K562 (cell line): ENCODE measurements at regions not wholly inside any gene's neighbourhood (a gene's known extent, or its start where the extent isn't known, plus 50 kb on each side); places are given as distances from the start of the nearest gene placed in this dataset.
A peak's percentile ranks its signal among the peaks of the same experiment; 100 is the strongest.

Source experiments
- ATAC-seq: fragments of 200-7000 bp; cut with Tn5 transposase; 3 replicates; pipeline ENCODE4 v1.9.1; 2020; ENCODE audit warnings: moderate library complexity
- BruUV-seq: library from RNA; stranded (reverse); fragments of 400-500 nt; replicated peaks from 2 replicates; lab custom pipeline; 2021; lab: Mats Ljungman, UMichigan
- CTCF ChIA-PET: fragments of 300-600 bp; formaldehyde crosslinking; extraction: SDS; loops from one replicate; lab custom pipeline; 2021; ENCODE audit warnings: low intra/inter-chr PET ratio; lab: Yijun Ruan, JAX
- POLR2A ChIA-PET: fragments of 300-600, 350-650 bp; sonication (Branson Sonifier 250); formaldehyde crosslinking; extraction: SDS; loops from one replicate; lab custom pipeline; 2021; ENCODE audit warnings: antibody characterized with exemption, inconsistent platforms; lab: Yijun Ruan, JAX
- DNase-seq, 4 experiments: peaks; one replicate each; pipeline versions ENCODE4 v3.0.0 to v3.0.0-alpha.2; 2011 to 2018; ENCODE audit warnings: low spot score in 3 of 4, mixed read lengths in 3 of 4; ENCODE audit errors: extremely low read depth in 1 of 4
- FAIRE-seq: peaks from 2 replicates; lab custom pipeline; 2011; peaks lifted over from hg19 to GRCh38; lab: Jason Lieb, UNC
- H2AFZ ChIP-seq: 2 replicates; pipeline ENCODE4 v1.6.0; 2011; ENCODE audit warnings: low read depth, low read length, control low read depth, inconsistent platforms
- H3K27ac ChIP-seq: fragments of 200-600 bp; 3 replicates; pipeline ENCODE4 v1.8.0; 2011; ENCODE audit warnings: low read depth, mild to moderate bottlenecking, control low read depth, inconsistent platforms, low read length, moderate library complexity, mixed read lengths; ENCODE audit errors: extremely low read depth
- H3K27me3 ChIP-seq, 2 experiments: fragments of 300-600 bp in 1 of 2; 2 replicates in 1 of 2; 3 replicates in 1 of 2; pipeline versions ENCODE4 v1.6.0 to v1.8.0; 2011; ENCODE audit warnings: inconsistent platforms in 2 of 2, low read length in 2 of 2, mild to moderate bottlenecking in 1 of 2, mixed read lengths in 1 of 2, moderate library complexity in 1 of 2; ENCODE audit not compliant: control insufficient read depth in 2 of 2, insufficient read depth in 2 of 2
- H3K36me3 ChIP-seq: fragments of 300-600 bp; 3 replicates; pipeline ENCODE4 v1.8.0; 2011; ENCODE audit warnings: mild to moderate bottlenecking, low read length, inconsistent platforms; ENCODE audit not compliant: control insufficient read depth, insufficient read depth
- H3K4me1 ChIP-seq, 2 experiments: fragments of 200-600 bp in 1 of 2; replicated peaks in 1 of 2; 2 replicates in 1 of 2; 3 replicates in 1 of 2; pipeline versions ENCODE4 v1.5.1 to v1.8.0; 2011; ENCODE audit warnings: inconsistent platforms in 2 of 2, low read length in 2 of 2, mild to moderate bottlenecking in 1 of 2, mixed read lengths in 1 of 2, moderate library complexity in 1 of 2; ENCODE audit not compliant: control insufficient read depth in 2 of 2, insufficient read depth in 2 of 2
- H3K4me2 ChIP-seq: 2 replicates; pipeline ENCODE4 v1.6.1; 2011; ENCODE audit warnings: low read length, control low read depth, inconsistent platforms, mixed read lengths; ENCODE audit not compliant: insufficient read depth
- H3K4me3 ChIP-seq: fragments of 200-600 bp; sonication (generic), shearing (Covaris generic); 2 replicates; pipeline ENCODE4 v1.5.1; 2016; ENCODE audit warnings: control low read depth, inconsistent platforms
- H3K79me2 ChIP-seq: fragments of 200-600 bp; 3 replicates; pipeline ENCODE4 v1.8.0; 2011; ENCODE audit warnings: low read length, inconsistent platforms; ENCODE audit not compliant: control insufficient read depth, insufficient read depth
- H3K9ac ChIP-seq, 2 experiments: 2 replicates each; pipeline versions ENCODE4 v1.6.0 to v1.6.1; 2011; ENCODE audit warnings: low read depth in 2 of 2, low read length in 2 of 2, control low read depth in 1 of 2, inconsistent platforms in 1 of 2, mild to moderate bottlenecking in 1 of 2, mixed read lengths in 1 of 2; ENCODE audit not compliant: insufficient read depth in 1 of 2
- H3K9me1 ChIP-seq: one replicate; pipeline ENCODE4 v1.6.0; 2011; ENCODE audit warnings: inconsistent platforms, mild to moderate bottlenecking, low read length, moderate library complexity; ENCODE audit not compliant: control insufficient read depth, insufficient read depth
- H3K9me3 ChIP-seq: replicated peaks from 2 replicates; pipeline ENCODE4 v1.5.1; 2011; ENCODE audit warnings: low read depth, low read length, inconsistent platforms; ENCODE audit not compliant: control insufficient read depth, insufficient read depth
- H4K20me1 ChIP-seq: replicated peaks from 2 replicates; pipeline ENCODE4 v1.6.1; 2011; ENCODE audit warnings: low read length, inconsistent platforms, mixed read lengths; ENCODE audit not compliant: control insufficient read depth, insufficient read depth
- JUN ChIP-seq, 2 experiments: sonication (generic) in 1 of 2; formaldehyde crosslinking in 1 of 2; IDR thresholded peaks; 2 replicates each; pipeline versions ENCODE4 v1.6.1 to v1.8.0; 2012 to 2022; ENCODE audit warnings: borderline replicate concordance in 2 of 2, mild to moderate bottlenecking in 2 of 2, improper control_type of control experiment in 1 of 2, low read depth in 1 of 2, low read length in 1 of 2, missing genetic modification reagents in 1 of 2
- STAT5B ChIP-seq: fragments of 250-450 bp; sonication (Bioruptor Pico); IDR thresholded peaks from 2 replicates; pipeline ENCODE4 v1.8.0; 2021; ENCODE audit warnings: mild to moderate bottlenecking, inconsistent platforms
- ZKSCAN3 ChIP-seq: fragments of 250-450 bp; sonication (Bioruptor Pico); IDR thresholded peaks from 2 replicates; pipeline ENCODE4 v1.4.0; 2020
- ZNF436 ChIP-seq: fragments of 250-450, 450-650 bp; sonication (Bioruptor Pico); formaldehyde crosslinking; IDR thresholded peaks from 2 replicates; pipeline ENCODE4 v1.7.0; 2020; ENCODE audit warnings: mild to moderate bottlenecking
- ZNF707 ChIP-seq: fragments of 250-450 bp; sonication (Bioruptor Pico); conservative IDR thresholded peaks from 2 replicates; pipeline ENCODE4 v1.8.0; 2022; ENCODE audit warnings: inconsistent platforms, mild to moderate bottlenecking, moderate library complexity
- ZSCAN32 ChIP-seq: fragments of 450-650 bp; formaldehyde crosslinking; IDR thresholded peaks from 2 replicates; pipeline ENCODE4 v1.4.0; 2020; ENCODE audit warnings: mild to moderate bottlenecking, moderate library complexity
- WGBS: fragments of 100-300 bp; shearing (Covaris generic); methylation state at CpG from one replicate; pipeline ENCODE4 v1.1.6; 2016; ENCODE audit warnings: low coverage, mixed read lengths; ENCODE audit not compliant: insufficient coverage; ENCODE audit errors: missing lambda C conversion rate; 5-methylcytosine and 5-hydroxymethylcytosine counted together
- in situ Hi-C: fragments of 300-500 bp; cut with MboI; formaldehyde crosslinking; loops from 4 replicates; pipeline ENCODE4 v1.15.0; 2018; ENCODE audit warnings: inconsistent platforms, mixed read lengths
- intact Hi-C: fragments of 100-400 bp; cut with micrococcal nuclease; formaldehyde crosslinking; loops from 2 replicates; pipeline ENCODE4 v1.14.2; 2022
- TF ChIP-seq, protein P1 (sequence below): fragments of 150-350 bp; conservative IDR thresholded peaks from 2 replicates; pipeline ENCODE4 v1.6.1; 2014; ENCODE audit warnings: low read length
- TF ChIP-seq, protein P2 (sequence below): fragments of 250-450 bp; sonication (Bioruptor Pico); IDR thresholded peaks from 2 replicates; pipeline ENCODE4 v1.4.0; 2020; ENCODE audit warnings: mild to moderate bottlenecking, moderate library complexity
- TF ChIP-seq, protein P3 (sequence below): fragments of 450-650 bp; IDR thresholded peaks from 2 replicates; pipeline ENCODE4 v1.6.1; 2016; ENCODE audit warnings: antibody characterized with exemption

DNA sequence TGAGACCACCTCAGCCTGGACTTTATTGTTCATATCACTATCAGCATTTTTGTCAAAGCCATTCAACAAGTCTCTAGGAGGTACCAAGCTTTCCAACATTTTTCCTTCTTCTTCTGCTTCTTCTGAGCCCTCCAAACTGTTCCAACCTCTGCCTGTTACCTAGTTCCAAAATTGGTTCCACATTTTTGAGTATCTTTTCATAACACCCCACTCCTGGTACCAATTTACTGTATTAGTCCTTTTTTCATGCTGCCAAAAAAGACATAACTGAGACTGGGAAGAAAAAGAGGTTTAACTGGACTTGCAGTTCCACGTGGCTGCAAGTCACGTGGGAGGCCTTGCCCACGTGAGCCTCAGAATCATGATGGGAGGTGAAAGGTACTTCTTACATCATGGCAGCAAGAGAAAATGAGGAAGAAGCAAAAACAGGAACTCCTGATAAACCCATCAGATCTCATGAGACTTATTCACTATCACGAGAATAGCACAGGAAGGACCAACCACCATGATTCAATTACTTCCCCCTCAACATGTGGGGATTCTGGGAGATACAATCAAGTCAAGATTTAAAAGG, 215.1 kb downstream of the PCDH17 start:
- BruUV-seq = no TSS peak
- CTCF ChIA-PET = no interaction called here
- FAIRE-seq = no peak

DNA sequence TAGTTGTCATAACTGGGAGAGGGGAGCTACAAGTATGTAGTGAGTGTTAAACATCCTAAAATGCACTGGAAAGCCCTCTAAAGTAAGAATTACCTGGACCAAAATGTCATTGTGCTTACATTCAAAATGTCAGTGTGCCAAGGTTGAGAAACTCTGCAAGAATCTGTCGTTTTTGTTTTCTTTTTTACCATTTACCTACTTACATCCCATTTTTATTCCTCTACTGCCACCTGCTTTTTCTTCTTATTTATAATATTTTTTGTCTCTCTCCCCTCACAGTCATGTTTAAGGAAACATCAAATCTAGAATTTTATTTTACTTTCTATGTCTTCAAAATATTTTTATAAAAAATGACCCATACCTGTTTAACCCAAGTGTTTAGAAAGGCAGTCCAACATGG, 226.4 kb downstream of the PCDH17 start:
- no peak overlapping the region for H3K4me2 ChIP-seq
- FAIRE-seq (no peak), DNase-seq (no peak), ATAC-seq (no peak)
- no peaks in the 10 kb centered on the region for H3K79me2 ChIP-seq
- WGBS = 0% methylated on average over 1 of the region's 1 CpG
- no peak overlapping the region for H3K9ac ChIP-seq
- 0 out of 2 replicates have a peak, but pooled peaks cover 2% of the 10 kb centered on the region for H3K9me3 ChIP-seq
- H3K27ac ChIP-seq = no peak overlapping the region
- no TSS peak for BruUV-seq
- H3K9me1 ChIP-seq = no peaks in the 10 kb centered on the region
- no peak overlapping the region for H2AFZ ChIP-seq
- H4K20me1 ChIP-seq = no peaks in the 10 kb centered on the region
- ChIA-PET CTCF (no interaction called here), POLR2A (no interaction called here)
- no peaks in the 10 kb centered on the region for H3K27me3 ChIP-seq
- H3K4me1 ChIP-seq = no peaks in the 10 kb centered on the region
- in situ Hi-C loops (no loop called here), intact Hi-C loops (no loop called here)
- H3K36me3 ChIP-seq = no peaks in the 10 kb centered on the region
- no peak overlapping the region for H3K4me3 ChIP-seq
- TF ChIP-seq, protein P1, sequence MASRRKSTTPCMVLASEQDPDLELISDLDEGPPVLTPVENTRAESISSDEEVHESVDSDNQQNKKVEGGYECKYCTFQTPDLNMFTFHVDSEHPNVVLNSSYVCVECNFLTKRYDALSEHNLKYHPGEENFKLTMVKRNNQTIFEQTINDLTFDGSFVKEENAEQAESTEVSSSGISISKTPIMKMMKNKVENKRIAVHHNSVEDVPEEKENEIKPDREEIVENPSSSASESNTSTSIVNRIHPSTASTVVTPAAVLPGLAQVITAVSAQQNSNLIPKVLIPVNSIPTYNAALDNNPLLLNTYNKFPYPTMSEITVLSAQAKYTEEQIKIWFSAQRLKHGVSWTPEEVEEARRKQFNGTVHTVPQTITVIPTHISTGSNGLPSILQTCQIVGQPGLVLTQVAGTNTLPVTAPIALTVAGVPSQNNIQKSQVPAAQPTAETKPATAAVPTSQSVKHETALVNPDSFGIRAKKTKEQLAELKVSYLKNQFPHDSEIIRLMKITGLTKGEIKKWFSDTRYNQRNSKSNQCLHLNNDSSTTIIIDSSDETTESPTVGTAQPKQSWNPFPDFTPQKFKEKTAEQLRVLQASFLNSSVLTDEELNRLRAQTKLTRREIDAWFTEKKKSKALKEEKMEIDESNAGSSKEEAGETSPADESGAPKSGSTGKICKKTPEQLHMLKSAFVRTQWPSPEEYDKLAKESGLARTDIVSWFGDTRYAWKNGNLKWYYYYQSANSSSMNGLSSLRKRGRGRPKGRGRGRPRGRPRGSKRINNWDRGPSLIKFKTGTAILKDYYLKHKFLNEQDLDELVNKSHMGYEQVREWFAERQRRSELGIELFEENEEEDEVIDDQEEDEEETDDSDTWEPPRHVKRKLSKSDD = no peak
- TF ChIP-seq ZKSCAN3 (CRISPR knock-in tag) (no peak), ZNF436 (CRISPR knock-in tag) (no peak), STAT5B (CRISPR knock-in tag) (no peak), JUN (IDR thresholded peaks at IDR 0.05; ENCODE audit: borderline replicate concordance, low read depth, low read length) (no peak), JUN (CRISPR knock-in tag; IDR thresholded peaks at IDR 0.05; ENCODE audit: borderline replicate concordance) (no peak)
- TF ChIP-seq, protein P2, sequence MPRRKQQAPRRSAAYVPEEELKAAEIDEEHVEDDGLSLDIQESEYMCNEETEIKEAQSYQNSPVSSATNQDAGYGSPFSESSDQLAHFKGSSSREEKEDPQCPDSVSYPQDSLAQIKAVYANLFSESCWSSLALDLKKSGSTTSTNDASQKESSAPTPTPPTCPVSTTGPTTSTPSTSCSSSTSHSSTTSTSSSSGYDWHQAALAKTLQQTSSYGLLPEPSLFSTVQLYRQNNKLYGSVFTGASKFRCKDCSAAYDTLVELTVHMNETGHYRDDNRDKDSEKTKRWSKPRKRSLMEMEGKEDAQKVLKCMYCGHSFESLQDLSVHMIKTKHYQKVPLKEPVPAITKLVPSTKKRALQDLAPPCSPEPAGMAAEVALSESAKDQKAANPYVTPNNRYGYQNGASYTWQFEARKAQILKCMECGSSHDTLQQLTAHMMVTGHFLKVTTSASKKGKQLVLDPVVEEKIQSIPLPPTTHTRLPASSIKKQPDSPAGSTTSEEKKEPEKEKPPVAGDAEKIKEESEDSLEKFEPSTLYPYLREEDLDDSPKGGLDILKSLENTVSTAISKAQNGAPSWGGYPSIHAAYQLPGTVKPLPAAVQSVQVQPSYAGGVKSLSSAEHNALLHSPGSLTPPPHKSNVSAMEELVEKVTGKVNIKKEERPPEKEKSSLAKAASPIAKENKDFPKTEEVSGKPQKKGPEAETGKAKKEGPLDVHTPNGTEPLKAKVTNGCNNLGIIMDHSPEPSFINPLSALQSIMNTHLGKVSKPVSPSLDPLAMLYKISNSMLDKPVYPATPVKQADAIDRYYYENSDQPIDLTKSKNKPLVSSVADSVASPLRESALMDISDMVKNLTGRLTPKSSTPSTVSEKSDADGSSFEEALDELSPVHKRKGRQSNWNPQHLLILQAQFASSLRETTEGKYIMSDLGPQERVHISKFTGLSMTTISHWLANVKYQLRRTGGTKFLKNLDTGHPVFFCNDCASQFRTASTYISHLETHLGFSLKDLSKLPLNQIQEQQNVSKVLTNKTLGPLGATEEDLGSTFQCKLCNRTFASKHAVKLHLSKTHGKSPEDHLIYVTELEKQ (CRISPR knock-in tag) = no peak
- TF ChIP-seq, protein P3, sequence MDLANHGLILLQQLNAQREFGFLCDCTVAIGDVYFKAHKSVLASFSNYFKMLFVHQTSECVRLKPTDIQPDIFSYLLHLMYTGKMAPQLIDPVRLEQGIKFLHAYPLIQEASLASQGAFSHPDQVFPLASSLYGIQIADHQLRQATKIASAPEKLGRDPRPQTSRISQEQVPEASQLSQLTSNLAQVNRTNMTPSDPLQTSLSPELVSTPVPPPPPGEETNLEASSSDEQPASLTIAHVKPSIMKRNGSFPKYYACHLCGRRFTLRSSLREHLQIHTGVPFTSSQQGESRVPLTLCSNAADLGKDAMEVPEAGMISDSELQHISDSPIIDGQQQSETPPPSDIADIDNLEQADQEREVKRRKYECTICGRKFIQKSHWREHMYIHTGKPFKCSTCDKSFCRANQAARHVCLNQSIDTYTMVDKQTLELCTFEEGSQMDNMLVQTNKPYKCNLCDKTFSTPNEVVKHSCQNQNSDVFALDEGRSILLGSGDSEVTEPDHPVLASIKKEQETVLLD = no peak

More for the DNA sequence above, 215.1 kb downstream of the PCDH17 start:
- Histone ChIP-seq H3K36me3 (no peaks in the 10 kb centered on the region), H3K4me3 (no peak overlapping the region), H3K79me2 (no peaks in the 10 kb centered on the region), H3K27ac (no peak overlapping the region), H3K4me2 (no peak overlapping the region), H3K9me1 (no peaks in the 10 kb centered on the region), H3K9me3 (no peaks in the 10 kb centered on the region), H3K27me3 (no peaks in the 10 kb centered on the region), H2AFZ (no peak overlapping the region), H3K9ac (no peak overlapping the region), H3K4me1 (no peaks in the 10 kb centered on the region), H4K20me1 (no peaks in the 10 kb centered on the region)
- 0% methylated on average over 4 of the region's 4 CpGs for WGBS
- ATAC-seq (no peak), DNase-seq (no peak)
- in situ Hi-C loops = no loop called here
- POLR2A ChIA-PET = no interaction called here
- TF ChIP-seq ZNF707 (CRISPR knock-in tag) (peak; percentile 91), ZSCAN32 (CRISPR knock-in tag) (no peak)
- intact Hi-C loops = no loop called here
